ENCODE measurements at regions not wholly inside any gene's neighbourhood (a gene's known extent, or its start where the extent isn't known, plus 50 kb on each side); places are given as distances from the start of the nearest gene placed in this dataset.

GRCh38 chr3:74564560-74564959 lies 49.9 kb downstream of the CNTN3 start:
- DNase-seq = no peak

- DNase-seq = no peak
These were observed 51.7 kb downstream of the CNTN3 start for GRCh38 chr3:74562558-74563269.

GRCh38 chr3:74561881-74562280 lies 52.6 kb downstream of the CNTN3 start:
- no peak for DNase-seq

GRCh38 chr3:74559261-74559660 lies 55.2 kb downstream of the CNTN3 start:
- no peak for DNase-seq

- no peak for DNase-seq
These were observed 63.8 kb downstream of the CNTN3 start for GRCh38 chr3:74550686-74551085.

- DNase-seq = no peak
These were observed 68.0 kb downstream of the CNTN3 start for GRCh38 chr3:74546426-74546825.

GRCh38 chr3:74542441-74542840 lies 72.0 kb downstream of the CNTN3 start:
- DNase-seq = no peak

GRCh38 chr3:74539876-74540275 lies 74.6 kb downstream of the CNTN3 start:
- DNase-seq = no peak

GRCh38 chr3:74538669-74539068 lies 75.8 kb downstream of the CNTN3 start:
- no peak for DNase-seq

- DNase-seq = no peak
These were observed 76.6 kb downstream of the CNTN3 start for GRCh38 chr3:74537857-74538256.

- no peak for DNase-seq
These were observed 77.3 kb downstream of the CNTN3 start for GRCh38 chr3:74537164-74537563.

- DNase-seq = no peak
These were observed 79.2 kb downstream of the CNTN3 start for GRCh38 chr3:74535281-74535680.

GRCh38 chr3:74534611-74535010 lies 79.8 kb downstream of the CNTN3 start:
- DNase-seq = no peak

GRCh38 chr3:74532446-74532845 lies 82.0 kb downstream of the CNTN3 start:
- DNase-seq = no peak

- no peak for DNase-seq
These were observed 83.0 kb downstream of the CNTN3 start for GRCh38 chr3:74531491-74531890.

GRCh38 chr3:74529145-74529544 lies 85.3 kb downstream of the CNTN3 start:
- DNase-seq = no peak

GRCh38 chr3:74527566-74527965 lies 86.9 kb downstream of the CNTN3 start:
- DNase-seq = no peak

GRCh38 chr3:74523811-74524210 lies 90.6 kb downstream of the CNTN3 start:
- no peak for DNase-seq

GRCh38 chr3:74520895-74521294 lies 93.6 kb downstream of the CNTN3 start:
- no peak for DNase-seq

GRCh38 chr3:74518610-74519009 lies 95.8 kb downstream of the CNTN3 start:
- no peak for DNase-seq

GRCh38 chr3:74516019-74516418 lies 98.4 kb downstream of the CNTN3 start:
- DNase-seq = no peak

- no peak for DNase-seq
These were observed 99.0 kb downstream of the CNTN3 start for GRCh38 chr3:74515451-74515850.

- no peak for DNase-seq
These were observed 103.4 kb downstream of the CNTN3 start for GRCh38 chr3:74511078-74511477.

- DNase-seq = no peak
These were observed 104.1 kb downstream of the CNTN3 start for GRCh38 chr3:74510261-74510818.

GRCh38 chr3:74507691-74508090 lies 106.8 kb downstream of the CNTN3 start:
- DNase-seq = no peak

Data from C1 segment of cervical spinal cord (tissue), 14 donors.